HCT116 (cell line): ENCODE measurements at regions not wholly inside any gene's neighbourhood (a gene's known extent, or its start where the extent isn't known, plus 50 kb on each side); places are given as distances from the start of the nearest gene placed in this dataset.

Experiments
- ATAC-seq: fragments of 200-7000 bp; cut with Tn5 transposase; 2 replicates; pipeline ENCODE4 v1.9.1; 2020; ENCODE audit warnings: mild to moderate bottlenecking, moderate library complexity
- BruUV-seq: library from RNA; stranded (reverse); fragments of 400-500 nt; replicated peaks from 2 replicates; lab custom pipeline; 2021; lab: Mats Ljungman, UMichigan
- CTCF ChIA-PET: fragments of 300-600 bp; sonication (Branson Sonifier 250); formaldehyde crosslinking; loops from one replicate; lab custom pipeline; 2021; ENCODE audit warnings: antibody characterized with exemption; lab: Charles Lee
- POLR2A ChIA-PET: fragments of 300-600, 350-600 bp; sonication (Branson Sonifier 250); formaldehyde crosslinking; loops from one replicate; lab custom pipeline; 2021; ENCODE audit warnings: antibody characterized with exemption; lab: Charles Lee
- RAD21 ChIA-PET, 2 experiments: fragments of 300-600 bp; sonication (Branson Sonifier 250); formaldehyde crosslinking; loops; one replicate each; lab custom pipeline; 2023; ENCODE audit warnings: low total read pairs in 2 of 2; ENCODE audit not compliant: uncharacterized antibody in 2 of 2, unreplicated experiment in 2 of 2, low non-redundant PET in 1 of 2; lab: Charles Lee
- DNase-seq: peaks from one replicate; pipeline ENCODE4 v3.0.0-alpha.2; 2010; ENCODE audit warnings: low read depth, low spot score
- H2AFZ ChIP-seq: fragments of 200-600 bp; shearing (Covaris generic), sonication (generic); 2 replicates; pipeline ENCODE4 v1.6.1; 2017; ENCODE audit warnings: low read depth, mixed run types, mixed read lengths, antibody characterized with exemption, low read length; ENCODE audit not compliant: poor library complexity, severe bottlenecking
- H3K27ac ChIP-seq: 2 replicates; pipeline ENCODE4 v1.5.1; 2012; ENCODE audit warnings: low read depth, low read length
- H3K27me3 ChIP-seq: fragments of 200-600 bp; sonication (generic); 2 replicates; pipeline ENCODE4 v1.6.1; 2016; ENCODE audit warnings: mixed run types, low read length, mixed read lengths; ENCODE audit not compliant: insufficient read depth
- H3K36me3 ChIP-seq, 2 experiments: fragments of 200-500 bp in 1 of 2; fragments of 200-600 bp in 1 of 2; sonication (Bioruptor generic) in 1 of 2; sonication (generic) in 1 of 2; 2 replicates each; pipeline versions ENCODE4 v1.5.1 to v1.6.1; 2014 to 2016; ENCODE audit warnings: low read length in 2 of 2, inconsistent platforms in 1 of 2, mixed read lengths in 1 of 2, mixed run types in 1 of 2; ENCODE audit not compliant: insufficient read depth in 2 of 2, control insufficient read depth in 1 of 2
- H3K4me1 ChIP-seq, 2 experiments: fragments of 200-600 bp in 1 of 2; sonication (generic) in 1 of 2; 2 replicates each; pipeline versions ENCODE4 v1.5.1 to v1.6.1; 2012 to 2017; ENCODE audit warnings: low read length in 2 of 2, inconsistent platforms in 1 of 2, mild to moderate bottlenecking in 1 of 2, mixed read lengths in 1 of 2, mixed run types in 1 of 2, moderate library complexity in 1 of 2; ENCODE audit not compliant: insufficient read depth in 2 of 2, control insufficient read depth in 1 of 2
- H3K4me2 ChIP-seq: fragments of 200-600 bp; sonication (generic); 2 replicates; pipeline ENCODE4 v1.6.1; 2017; ENCODE audit warnings: mixed run types, low read length, mixed read lengths
- H3K4me3 ChIP-seq, 2 experiments: fragments of 200-600 bp in 1 of 2; sonication (generic) in 1 of 2; replicated peaks in 1 of 2; 2 replicates each; pipeline ENCODE4 v1.5.1; 2011 to 2016; ENCODE audit warnings: low read length in 2 of 2, control low read depth in 1 of 2, low read depth in 1 of 2, mild to moderate bottlenecking in 1 of 2, mixed read lengths in 1 of 2, mixed run types in 1 of 2
- H3K79me2 ChIP-seq: fragments of 200-600 bp; sonication (generic); 2 replicates; pipeline ENCODE4 v1.6.1; 2017; ENCODE audit warnings: mild to moderate bottlenecking, mixed run types, low read length, moderate library complexity, mixed read lengths; ENCODE audit not compliant: insufficient read depth
- H3K9ac ChIP-seq: fragments of 200-600 bp; sonication (generic); 2 replicates; pipeline ENCODE4 v1.6.1; 2016; ENCODE audit warnings: low read length, mixed read lengths
- H3K9me2 ChIP-seq: fragments of 200-600 bp; sonication (generic), shearing (Covaris generic); 2 replicates; pipeline ENCODE4 v1.6.1; 2017; ENCODE audit warnings: mixed run types, mild to moderate bottlenecking, moderate library complexity; ENCODE audit not compliant: insufficient read depth
- H3K9me3 ChIP-seq, 2 experiments: fragments of 200-500 bp in 1 of 2; fragments of 200-600 bp in 1 of 2; sonication (Bioruptor generic) in 1 of 2; sonication (generic) in 1 of 2; 2 replicates each; pipeline ENCODE4 v1.6.1; 2014 to 2017; ENCODE audit warnings: low read length in 2 of 2, mixed read lengths in 2 of 2, inconsistent platforms in 1 of 2, low read depth in 1 of 2, mild to moderate bottlenecking in 1 of 2, mixed run types in 1 of 2, moderate library complexity in 1 of 2; ENCODE audit not compliant: control insufficient read depth in 1 of 2, insufficient read depth in 1 of 2
- H4K20me1 ChIP-seq: fragments of 200-600 bp; sonication (generic), shearing (Covaris generic); 2 replicates; pipeline ENCODE4 v1.6.1; 2017; ENCODE audit warnings: mixed run types, mild to moderate bottlenecking, moderate library complexity; ENCODE audit not compliant: insufficient read depth
- CBX3 ChIP-seq: IDR thresholded peaks from 2 replicates; pipeline ENCODE4 v1.6.1; 2012; ENCODE audit warnings: low read depth
- CEBPB ChIP-seq: IDR thresholded peaks from 2 replicates; pipeline ENCODE4 v1.6.1; 2012; ENCODE audit warnings: low read depth
- EGR1 ChIP-seq: IDR thresholded peaks from 2 replicates; pipeline ENCODE4 v1.6.1; 2012; ENCODE audit warnings: low read depth
- ELF1 ChIP-seq: IDR thresholded peaks from 2 replicates; pipeline ENCODE4 v1.6.1; 2012; ENCODE audit warnings: low read depth, borderline replicate concordance
- EZH2phosphoT487 ChIP-seq: fragments of 200-600 bp; IDR thresholded peaks from 2 replicates; pipeline ENCODE4 v1.6.1; 2018; ENCODE audit warnings: antibody characterized with exemption, borderline replicate concordance
- JUND ChIP-seq: IDR thresholded peaks from 2 replicates; pipeline ENCODE4 v1.6.1; 2012
- POLR2AphosphoS5 ChIP-seq: IDR thresholded peaks from 2 replicates; pipeline ENCODE4 v1.6.1; 2011; ENCODE audit warnings: mild to moderate bottlenecking, low read depth, low read length, moderate library complexity
- RAD21 ChIP-seq: IDR thresholded peaks from 2 replicates; pipeline ENCODE4 v1.6.1; 2012; ENCODE audit warnings: low read depth, mild to moderate bottlenecking
- SIN3A ChIP-seq: IDR thresholded peaks from 2 replicates; pipeline ENCODE4 v1.6.1; 2012; ENCODE audit warnings: low read depth
- SP1 ChIP-seq: IDR thresholded peaks from 2 replicates; pipeline ENCODE4 v1.6.1; 2012; ENCODE audit warnings: low read depth
- SRF ChIP-seq: IDR thresholded peaks from 2 replicates; pipeline ENCODE4 v1.6.1; 2012; ENCODE audit warnings: low read depth
- TCF7L2 ChIP-seq: IDR thresholded peaks from 2 replicates; pipeline ENCODE4 v1.7.0; 2011; ENCODE audit warnings: borderline replicate concordance, inconsistent platforms; ENCODE audit not compliant: insufficient read depth, insufficient read length; ENCODE audit errors: extremely low read depth
- YY1 ChIP-seq: IDR thresholded peaks from 2 replicates; pipeline ENCODE4 v1.6.1; 2011; ENCODE audit warnings: low read length, low read depth, moderate library complexity, mild to moderate bottlenecking; ENCODE audit not compliant: insufficient replicate concordance; ENCODE audit errors: extremely low read depth
- ZFX ChIP-seq: fragments of 450-650 bp; IDR thresholded peaks from 2 replicates; pipeline ENCODE4 v1.6.1; 2017
- ZNF274 ChIP-seq: fragments of 200-500 bp; sonication (Bioruptor generic); IDR thresholded peaks from 2 replicates; pipeline ENCODE4 v1.6.1; 2014; ENCODE audit warnings: mild to moderate bottlenecking, low read depth, low read length, inconsistent platforms
- intact Hi-C: fragments of 100-400 bp; cut with micrococcal nuclease; formaldehyde crosslinking; loops from 2 replicates; pipeline ENCODE4 v1.10.0; 2022
- TF ChIP-seq, protein P1 (sequence below): IDR thresholded peaks from 2 replicates; pipeline ENCODE4 v1.6.1; 2011; ENCODE audit warnings: mild to moderate bottlenecking, low read length, moderate library complexity; ENCODE audit not compliant: insufficient replicate concordance; ENCODE audit errors: extremely low read depth
- TF ChIP-seq, protein P2 (sequence below): IDR thresholded peaks from 2 replicates; pipeline ENCODE4 v1.6.1; 2012
- TF ChIP-seq, protein P3 (sequence below): IDR thresholded peaks from 2 replicates; pipeline ENCODE4 v1.6.1; 2012
- TF ChIP-seq, protein P4 (sequence below): IDR thresholded peaks from 2 replicates; pipeline ENCODE4 v1.6.1; 2012; ENCODE audit warnings: low read depth

DNA sequence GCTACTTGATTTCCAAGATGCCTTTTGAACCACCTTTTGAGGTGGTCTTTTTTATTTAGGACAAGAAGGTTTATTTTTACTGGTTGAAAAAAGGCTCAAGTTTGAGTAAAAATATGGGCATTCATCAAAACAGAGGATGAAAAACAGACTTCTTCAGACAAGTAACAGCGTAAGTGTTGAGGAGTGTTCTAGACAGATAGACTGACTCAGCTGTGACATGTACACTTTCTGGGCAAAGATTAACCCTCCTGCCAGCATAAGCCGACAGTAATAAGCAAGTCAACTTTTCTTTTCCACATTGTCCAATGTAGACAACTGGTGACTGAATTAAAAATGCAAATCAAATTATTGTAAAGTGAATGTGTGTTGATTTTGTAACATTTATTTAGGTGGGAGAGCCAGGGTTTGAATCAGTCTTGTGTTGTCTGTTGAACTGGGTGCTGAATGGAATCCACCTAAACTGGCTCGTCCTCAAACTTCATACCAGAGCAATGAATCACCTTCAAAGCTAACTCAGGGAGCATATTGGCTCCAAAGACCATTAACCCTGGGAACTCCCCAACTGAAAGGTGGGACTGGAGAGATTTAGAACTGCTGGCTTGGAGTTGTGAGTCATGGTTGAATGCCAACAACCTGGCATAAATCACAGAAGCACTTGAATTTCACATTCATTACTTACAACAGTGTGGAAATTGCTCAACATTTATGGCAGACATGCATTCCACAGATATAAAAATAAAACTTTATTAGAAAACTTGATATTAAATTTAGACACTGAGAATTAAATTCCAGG, 377.0 kb downstream of the ETS1 start:
- peaks cover 38 to 51% of the 10 kb centered on the region in 2 experiments for H3K4me1 ChIP-seq
- ChIA-PET POLR2A (no interaction called here), RAD21 (no interaction called here), CTCF (interaction anchor here (0.6 kb wide), 1 partner anchor 621 kb away, joined by 3 read pairs; no protein-coding TSS in a partner anchor)
- DNase-seq (peak; percentile 98), ATAC-seq (peak; percentile 87)
- H3K27me3 ChIP-seq = no peaks in the 10 kb centered on the region
- no peaks in the 10 kb centered on the region for H3K9me2 ChIP-seq
- intact Hi-C loops = loop anchor here (1.0 kb wide), 1 partner anchor 312 kb away; no protein-coding TSS in a partner anchor
- BruUV-seq = no TSS peak
- peak overlapping the region; percentile 73 for H3K4me2 ChIP-seq
- H3K79me2 ChIP-seq = no peaks in the 10 kb centered on the region
- 0 out of 2 replicates have a peak overlapping the region, but pooled peaks have one; percentile 9 for H3K9ac ChIP-seq
- H4K20me1 ChIP-seq = no peaks in the 10 kb centered on the region
- peak overlapping the region; percentile 70 for H2AFZ ChIP-seq
- H3K4me3 ChIP-seq = peak overlapping the region; percentile 1 to 43; a peak in 2 of 4 replicates
- no peaks in the 10 kb centered on the region for H3K9me3 ChIP-seq
- 0 out of 4 replicates have a peak, but pooled peaks cover 0 to 5% of the 10 kb centered on the region in 2 experiments for H3K36me3 ChIP-seq
- peak overlapping the region; percentile 21; the same call in 1 of the 2 replicates for H3K27ac ChIP-seq
- TF ChIP-seq POLR2AphosphoS5 (peak; percentile 60), EZH2phosphoT487 (no peak), ZFX (no peak), SP1 (peak; percentile 92), CEBPB (peak; percentile 97), RAD21 (peak; percentile 25; the same call in 1 of the 2 replicates), EGR1 (peak; percentile 35; the same call in 1 of the 2 replicates), SIN3A (peak; percentile 86; the same call in 1 of the 2 replicates), JUND (peak; percentile 97), CBX3 (peak; percentile 94), SRF (peak; percentile 69), ZNF274 (no peak), TCF7L2 (no peak), YY1 (peak; percentile 21), ELF1 (no peak)
- TF ChIP-seq, protein P1, sequence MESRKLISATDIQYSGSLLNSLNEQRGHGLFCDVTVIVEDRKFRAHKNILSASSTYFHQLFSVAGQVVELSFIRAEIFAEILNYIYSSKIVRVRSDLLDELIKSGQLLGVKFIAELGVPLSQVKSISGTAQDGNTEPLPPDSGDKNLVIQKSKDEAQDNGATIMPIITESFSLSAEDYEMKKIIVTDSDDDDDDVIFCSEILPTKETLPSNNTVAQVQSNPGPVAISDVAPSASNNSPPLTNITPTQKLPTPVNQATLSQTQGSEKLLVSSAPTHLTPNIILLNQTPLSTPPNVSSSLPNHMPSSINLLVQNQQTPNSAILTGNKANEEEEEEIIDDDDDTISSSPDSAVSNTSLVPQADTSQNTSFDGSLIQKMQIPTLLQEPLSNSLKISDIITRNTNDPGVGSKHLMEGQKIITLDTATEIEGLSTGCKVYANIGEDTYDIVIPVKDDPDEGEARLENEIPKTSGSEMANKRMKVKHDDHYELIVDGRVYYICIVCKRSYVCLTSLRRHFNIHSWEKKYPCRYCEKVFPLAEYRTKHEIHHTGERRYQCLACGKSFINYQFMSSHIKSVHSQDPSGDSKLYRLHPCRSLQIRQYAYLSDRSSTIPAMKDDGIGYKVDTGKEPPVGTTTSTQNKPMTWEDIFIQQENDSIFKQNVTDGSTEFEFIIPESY = peak; percentile 36
- TF ChIP-seq, protein P2, sequence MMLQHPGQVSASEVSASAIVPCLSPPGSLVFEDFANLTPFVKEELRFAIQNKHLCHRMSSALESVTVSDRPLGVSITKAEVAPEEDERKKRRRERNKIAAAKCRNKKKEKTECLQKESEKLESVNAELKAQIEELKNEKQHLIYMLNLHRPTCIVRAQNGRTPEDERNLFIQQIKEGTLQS = peak; percentile 73
- TF ChIP-seq, protein P3, sequence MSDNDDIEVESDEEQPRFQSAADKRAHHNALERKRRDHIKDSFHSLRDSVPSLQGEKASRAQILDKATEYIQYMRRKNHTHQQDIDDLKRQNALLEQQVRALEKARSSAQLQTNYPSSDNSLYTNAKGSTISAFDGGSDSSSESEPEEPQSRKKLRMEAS = peak; percentile 62
- TF ChIP-seq, protein P4, sequence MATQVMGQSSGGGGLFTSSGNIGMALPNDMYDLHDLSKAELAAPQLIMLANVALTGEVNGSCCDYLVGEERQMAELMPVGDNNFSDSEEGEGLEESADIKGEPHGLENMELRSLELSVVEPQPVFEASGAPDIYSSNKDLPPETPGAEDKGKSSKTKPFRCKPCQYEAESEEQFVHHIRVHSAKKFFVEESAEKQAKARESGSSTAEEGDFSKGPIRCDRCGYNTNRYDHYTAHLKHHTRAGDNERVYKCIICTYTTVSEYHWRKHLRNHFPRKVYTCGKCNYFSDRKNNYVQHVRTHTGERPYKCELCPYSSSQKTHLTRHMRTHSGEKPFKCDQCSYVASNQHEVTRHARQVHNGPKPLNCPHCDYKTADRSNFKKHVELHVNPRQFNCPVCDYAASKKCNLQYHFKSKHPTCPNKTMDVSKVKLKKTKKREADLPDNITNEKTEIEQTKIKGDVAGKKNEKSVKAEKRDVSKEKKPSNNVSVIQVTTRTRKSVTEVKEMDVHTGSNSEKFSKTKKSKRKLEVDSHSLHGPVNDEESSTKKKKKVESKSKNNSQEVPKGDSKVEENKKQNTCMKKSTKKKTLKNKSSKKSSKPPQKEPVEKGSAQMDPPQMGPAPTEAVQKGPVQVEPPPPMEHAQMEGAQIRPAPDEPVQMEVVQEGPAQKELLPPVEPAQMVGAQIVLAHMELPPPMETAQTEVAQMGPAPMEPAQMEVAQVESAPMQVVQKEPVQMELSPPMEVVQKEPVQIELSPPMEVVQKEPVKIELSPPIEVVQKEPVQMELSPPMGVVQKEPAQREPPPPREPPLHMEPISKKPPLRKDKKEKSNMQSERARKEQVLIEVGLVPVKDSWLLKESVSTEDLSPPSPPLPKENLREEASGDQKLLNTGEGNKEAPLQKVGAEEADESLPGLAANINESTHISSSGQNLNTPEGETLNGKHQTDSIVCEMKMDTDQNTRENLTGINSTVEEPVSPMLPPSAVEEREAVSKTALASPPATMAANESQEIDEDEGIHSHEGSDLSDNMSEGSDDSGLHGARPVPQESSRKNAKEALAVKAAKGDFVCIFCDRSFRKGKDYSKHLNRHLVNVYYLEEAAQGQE = no peak
